ENCODE measurements at regions not wholly inside any gene's neighbourhood (a gene's known extent, or its start where the extent isn't known, plus 50 kb on each side); places are given as distances from the start of the nearest gene placed in this dataset.

- Histone ChIP-seq H3K4me1 (replicated peaks in 1 of 2) (no peaks in the 10 kb centered on the region), H3K27me3 (no peaks in the 10 kb centered on the region), H3K9me3 (replicated peaks in 1 of 3) (no peaks in the 10 kb centered on the region), H3K4me3 (no peak overlapping the region), H3K36me3 (replicated peaks in 1 of 2) (no peaks in the 10 kb centered on the region), H3K27ac (no peak overlapping the region)
- no peak for DNase-seq
- TF ChIP-seq CTCF (IDR thresholded peaks at IDR 0.05) = no peak
- no peak for TF ChIP-seq POLR2A (IDR thresholded peaks at IDR 0.05)
- intact Hi-C loops (cut with DNase I) = no loop called here
- 76 to 85% (median 82%) methylated on average over 5 of the region's 5 CpGs for WGBS, 4 donors
Observed at GRCh38 chr20:22746957-22747356, 162.6 kb upstream of the FOXA2 start.

GRCh38 chr20:22752324-22752723, 168.0 kb upstream of the FOXA2 start:
- intact Hi-C loops (cut with DNase I) = no loop called here
- Histone ChIP-seq H3K27me3 (no peaks in the 10 kb centered on the region), H3K36me3 (replicated peaks in 1 of 2) (no peaks in the 10 kb centered on the region), H3K9me3 (replicated peaks in 1 of 3) (no peaks in the 10 kb centered on the region), H3K27ac (no peak overlapping the region), H3K4me1 (replicated peaks in 1 of 2) (no peaks in the 10 kb centered on the region), H3K4me3 (no peak overlapping the region)
- no peak for DNase-seq
- WGBS, 4 donors = 100% methylated on average over 1 of the region's 1 CpG
- TF ChIP-seq POLR2A (IDR thresholded peaks at IDR 0.05) = no peak
- no peak for TF ChIP-seq CTCF (IDR thresholded peaks at IDR 0.05)

GRCh38 chr20:22757424-22758183, 173.2 kb upstream of the FOXA2 start:
- intact Hi-C loops (cut with DNase I) = no loop called here
- DNase-seq = no peak
- Histone ChIP-seq H3K4me1 (replicated peaks in 1 of 2) (no peaks in the 10 kb centered on the region), H3K9me3 (replicated peaks in 1 of 3) (no peaks in the 10 kb centered on the region), H3K27me3 (no peaks in the 10 kb centered on the region), H3K4me3 (no peak overlapping the region), H3K36me3 (replicated peaks in 1 of 2) (no peaks in the 10 kb centered on the region), H3K27ac (no peak overlapping the region)
- WGBS, 4 donors = 64 to 76% (median 75%) methylated on average over 10 of the region's 10 CpGs
- TF ChIP-seq POLR2A (IDR thresholded peaks at IDR 0.05) = no peak
- TF ChIP-seq CTCF (IDR thresholded peaks at IDR 0.05) = no peak

- TF ChIP-seq POLR2A (IDR thresholded peaks at IDR 0.05) (no peak), CTCF (IDR thresholded peaks at IDR 0.05) (no peak)
- no peaks in the 10 kb centered on the region for H3K36me3 ChIP-seq (replicated peaks in 1 of 2)
- intact Hi-C loops (cut with DNase I) = no loop called here
- WGBS, 4 donors = 77 to 92% (median 89%) methylated on average over 3 of the region's 3 CpGs
- H3K4me1 ChIP-seq (replicated peaks in 1 of 2) = no peaks in the 10 kb centered on the region
- H3K4me3 ChIP-seq = no peak overlapping the region
- no peaks in the 10 kb centered on the region for H3K27me3 ChIP-seq
- no peaks in the 10 kb centered on the region for H3K9me3 ChIP-seq (replicated peaks in 1 of 3)
- no peak overlapping the region for H3K27ac ChIP-seq
- no peak for DNase-seq
Observed at GRCh38 chr20:22758815-22759214, 174.4 kb upstream of the FOXA2 start.

Measured in adrenal gland (tissue), 9 donors.